GM13976 (cell line): ENCODE measurements at regions not wholly inside any gene's neighbourhood (a gene's known extent, or its start where the extent isn't known, plus 50 kb on each side); places are given as distances from the start of the nearest gene placed in this dataset.

Source experiments
- DNase-seq: peaks from one replicate; pipeline ENCODE4 v3.0.0; 2012; ENCODE audit warnings: low spot score
- in situ Hi-C: fragments of 300-500 bp; cut with MboI; formaldehyde crosslinking; loops from one replicate; pipeline ENCODE4 v1.12.0; 2022; ENCODE audit warnings: low sequenced_read_pairs, mixed read lengths, inconsistent platforms; ENCODE audit not compliant: unreplicated experiment
- TF ChIP-seq, protein P1 (sequence below): IDR thresholded peaks from 2 replicates; pipeline ENCODE4 v1.5.1; 2012; ENCODE audit warnings: borderline replicate concordance, mild to moderate bottlenecking; ENCODE audit not compliant: insufficient read depth; ENCODE audit errors: extremely low read depth, missing control alignments, control extremely low read depth

DNA sequence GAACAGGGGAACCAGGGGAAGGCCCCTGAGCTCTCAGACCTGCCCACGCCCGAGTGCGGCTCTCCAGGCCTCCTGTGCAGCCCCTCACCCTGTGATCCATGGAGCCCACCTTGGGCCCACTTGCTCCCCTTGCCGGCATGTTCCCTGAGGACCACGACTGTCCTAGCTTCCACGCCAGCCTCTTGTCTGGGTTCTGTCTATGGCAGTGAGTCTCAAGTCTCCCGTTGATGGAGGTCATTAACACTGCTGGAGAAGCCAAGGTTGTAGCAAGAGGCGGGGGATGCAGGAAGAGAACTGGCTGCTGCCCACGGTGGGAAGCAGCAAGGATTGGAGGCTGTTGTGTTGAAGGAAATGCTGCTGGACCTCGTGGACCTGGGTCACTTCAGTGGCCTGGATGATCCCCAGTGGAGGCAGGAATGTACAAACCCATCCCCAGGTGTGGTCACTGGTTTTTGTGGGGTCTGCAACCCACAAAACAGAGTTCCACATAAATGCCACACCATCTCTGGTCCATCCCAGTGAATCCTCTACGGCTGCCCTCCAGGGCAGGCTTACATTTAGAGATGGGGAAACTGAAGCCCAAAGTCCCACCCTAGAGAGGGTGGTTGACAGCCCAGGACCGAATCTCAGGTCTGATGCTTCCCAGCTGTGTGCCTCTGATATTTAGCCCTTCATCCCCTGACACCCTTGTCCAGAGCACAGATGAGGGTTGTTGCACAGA is 150.3 kb downstream of the NDUFA10 start:
- in situ Hi-C loops = no loop called here
- TF ChIP-seq, protein P1, sequence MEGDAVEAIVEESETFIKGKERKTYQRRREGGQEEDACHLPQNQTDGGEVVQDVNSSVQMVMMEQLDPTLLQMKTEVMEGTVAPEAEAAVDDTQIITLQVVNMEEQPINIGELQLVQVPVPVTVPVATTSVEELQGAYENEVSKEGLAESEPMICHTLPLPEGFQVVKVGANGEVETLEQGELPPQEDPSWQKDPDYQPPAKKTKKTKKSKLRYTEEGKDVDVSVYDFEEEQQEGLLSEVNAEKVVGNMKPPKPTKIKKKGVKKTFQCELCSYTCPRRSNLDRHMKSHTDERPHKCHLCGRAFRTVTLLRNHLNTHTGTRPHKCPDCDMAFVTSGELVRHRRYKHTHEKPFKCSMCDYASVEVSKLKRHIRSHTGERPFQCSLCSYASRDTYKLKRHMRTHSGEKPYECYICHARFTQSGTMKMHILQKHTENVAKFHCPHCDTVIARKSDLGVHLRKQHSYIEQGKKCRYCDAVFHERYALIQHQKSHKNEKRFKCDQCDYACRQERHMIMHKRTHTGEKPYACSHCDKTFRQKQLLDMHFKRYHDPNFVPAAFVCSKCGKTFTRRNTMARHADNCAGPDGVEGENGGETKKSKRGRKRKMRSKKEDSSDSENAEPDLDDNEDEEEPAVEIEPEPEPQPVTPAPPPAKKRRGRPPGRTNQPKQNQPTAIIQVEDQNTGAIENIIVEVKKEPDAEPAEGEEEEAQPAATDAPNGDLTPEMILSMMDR = no peak
- DNase-seq = peak; percentile 10

DNA sequence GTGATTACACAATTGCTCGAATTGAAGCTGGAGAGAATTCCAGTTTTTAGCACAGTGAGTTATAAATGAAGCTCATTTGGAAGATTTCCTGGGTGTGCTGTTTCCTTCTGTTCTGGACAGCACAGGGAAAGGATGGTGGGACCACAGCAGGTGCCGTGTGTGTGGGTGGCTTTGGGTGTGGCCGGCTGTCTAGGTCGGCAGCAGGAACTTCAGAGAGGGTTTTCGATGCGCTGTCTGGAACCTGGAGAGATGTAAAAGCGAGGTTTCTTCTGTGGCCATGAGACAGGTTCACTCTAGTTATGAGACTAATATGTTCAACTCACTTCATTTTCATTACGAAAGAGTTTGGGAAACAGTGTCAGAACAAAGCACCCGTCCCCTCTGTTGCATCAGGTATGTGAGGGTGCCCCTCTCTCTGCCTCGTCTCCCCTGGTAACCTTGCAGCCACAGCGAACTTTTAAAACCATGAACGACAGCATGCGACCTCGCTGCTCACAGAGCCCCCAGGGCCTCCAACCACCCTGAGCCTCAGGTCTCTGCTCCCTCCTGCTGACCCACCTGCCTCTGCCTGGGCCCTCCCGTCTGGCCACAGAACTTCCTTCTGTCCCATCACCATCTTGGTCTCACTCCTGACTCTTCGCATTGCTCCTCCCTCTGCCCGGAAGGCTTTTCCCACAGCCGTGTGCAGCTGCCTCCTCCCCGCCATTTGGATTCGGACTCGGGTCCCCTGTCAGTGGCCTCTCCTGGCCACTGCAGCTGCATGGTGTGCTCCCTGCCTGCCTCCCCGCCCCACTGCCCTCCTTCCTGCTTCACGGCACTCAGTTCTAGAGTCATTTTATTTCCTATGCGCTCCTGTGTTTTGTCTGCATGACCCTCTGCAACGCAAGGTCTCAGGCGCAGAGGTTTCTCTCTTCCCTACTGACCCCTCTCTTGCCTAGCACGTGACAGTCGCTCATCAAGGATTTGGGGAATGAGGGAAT is 151.2 kb downstream of the NDUFA10 start:
- TF ChIP-seq, protein P1 = no peak
- DNase-seq = peak; percentile 13
- in situ Hi-C loops = no loop called here

- TF ChIP-seq, protein P1 = no peak
- DNase-seq = peak; percentile 22
- in situ Hi-C loops = no loop called here
These were observed 153.4 kb downstream of the NDUFA10 start for GRCh38 chr2:239871481-239872435.

GRCh38 chr2:239870863-239871262 is 154.3 kb downstream of the NDUFA10 start:
- in situ Hi-C loops = no loop called here
- peak; percentile 12 for DNase-seq
- TF ChIP-seq, protein P1 = no peak

GRCh38 chr2:239870276-239870675 is 154.9 kb downstream of the NDUFA10 start:
- peak; percentile 10 for DNase-seq
- in situ Hi-C loops = no loop called here
- TF ChIP-seq, protein P1 = no peak

DNA sequence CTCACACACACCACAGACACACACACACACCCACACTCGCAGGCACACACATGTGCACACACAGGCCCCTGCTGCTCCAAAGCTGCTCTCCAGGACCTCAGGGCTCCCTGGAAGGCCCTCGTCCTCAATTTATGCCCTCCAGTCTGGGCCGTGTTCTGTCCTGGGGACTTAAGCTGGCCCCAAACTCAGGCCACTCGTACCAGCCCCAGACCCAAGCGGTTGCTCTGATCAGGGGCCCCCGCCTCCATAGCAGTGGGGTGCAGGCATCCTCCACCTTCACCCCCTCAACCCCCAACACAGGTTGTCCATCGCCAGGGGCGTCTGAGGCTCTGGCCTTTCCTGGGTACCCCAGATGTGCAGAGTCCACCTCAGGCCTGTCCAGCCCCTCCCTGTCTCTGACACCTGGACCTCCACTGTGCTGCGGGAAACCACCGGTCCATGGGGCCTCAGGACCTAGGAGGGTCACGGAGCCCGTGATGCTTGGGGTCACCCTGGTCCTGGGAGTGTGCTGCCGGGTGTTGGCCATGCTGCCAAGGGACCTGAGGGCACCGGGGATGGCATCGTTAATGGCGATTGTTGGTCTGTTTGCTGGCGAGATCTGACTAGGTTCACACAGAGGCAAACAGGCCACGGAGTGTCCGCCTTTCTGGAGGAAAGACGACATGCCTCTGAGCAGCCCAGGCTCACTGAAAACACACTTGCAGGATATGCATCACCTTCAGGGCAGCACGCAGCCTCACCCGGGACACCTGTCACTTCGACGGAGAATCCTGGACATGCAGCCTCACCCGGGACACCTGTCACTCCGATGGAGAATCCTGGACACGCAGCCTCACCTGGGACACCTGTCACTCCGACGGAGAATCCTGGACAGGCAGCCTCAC is 155.6 kb downstream of the NDUFA10 start:
- DNase-seq = no peak
- TF ChIP-seq, protein P1 = no peak
- in situ Hi-C loops = no loop called here
